Astrocyte (in vitro differentiated cells and primary cell): ENCODE measurements at regions not wholly inside any gene's neighbourhood (a gene's known extent, or its start where the extent isn't known, plus 50 kb on each side); places are given as distances from the start of the nearest gene placed in this dataset.

Experiments used
- DNase-seq: peaks from one replicate; pipeline ENCODE4 v3.0.0-alpha.2; 2010; ENCODE audit warnings: low read depth
- FAIRE-seq: peaks from 2 replicates; lab custom pipeline; 2011; peaks lifted over from hg19 to GRCh38; lab: Jason Lieb, UNC
- H2AFZ ChIP-seq: 2 replicates; pipeline ENCODE4 v1.6.0; 2012; ENCODE audit warnings: low read depth, low read length, inconsistent platforms
- H3K27ac ChIP-seq: 2 replicates; pipeline ENCODE4 v1.5.1; 2011; ENCODE audit warnings: low read depth, low read length, inconsistent platforms
- H3K27me3 ChIP-seq: 2 replicates; pipeline ENCODE4 v1.6.0; 2011; ENCODE audit warnings: low read length, inconsistent platforms; ENCODE audit not compliant: insufficient read depth
- H3K36me3 ChIP-seq: 2 replicates; pipeline ENCODE4 v1.5.1; 2011; ENCODE audit warnings: low read length, inconsistent platforms; ENCODE audit not compliant: insufficient read depth
- H3K4me1 ChIP-seq: 2 replicates; pipeline ENCODE4 v1.5.1; 2011; ENCODE audit warnings: low read length, inconsistent platforms; ENCODE audit not compliant: insufficient read depth
- H3K4me2 ChIP-seq: 2 replicates; pipeline ENCODE4 v1.6.0; 2012; ENCODE audit warnings: low read length, inconsistent platforms
- H3K4me3 ChIP-seq: 2 replicates; pipeline ENCODE4 v1.5.1; 2011; ENCODE audit warnings: low read depth, mild to moderate bottlenecking, low read length, inconsistent platforms; ENCODE audit not compliant: insufficient read depth
- H3K79me2 ChIP-seq: 2 replicates; pipeline ENCODE4 v1.6.0; 2012; ENCODE audit warnings: mild to moderate bottlenecking, low read length, inconsistent platforms; ENCODE audit not compliant: insufficient read depth
- H3K9ac ChIP-seq: 2 replicates; pipeline ENCODE4 v1.6.0; 2012; ENCODE audit warnings: mild to moderate bottlenecking, low read length, inconsistent platforms
- H3K9me3 ChIP-seq: 2 replicates; pipeline ENCODE4 v1.5.1; 2012; ENCODE audit warnings: low read depth, mild to moderate bottlenecking, low read length, inconsistent platforms; ENCODE audit not compliant: insufficient read depth
- H4K20me1 ChIP-seq: 2 replicates; pipeline ENCODE4 v1.6.0; 2012; ENCODE audit warnings: low read length, inconsistent platforms; ENCODE audit not compliant: insufficient read depth
- H3K27ac Mint-ChIP-seq: one replicate; pipeline ENCODE4 v1.8.0; 2021; ENCODE audit warnings: mild to moderate bottlenecking, mixed read lengths; ENCODE audit not compliant: unreplicated experiment
- H3K27me3 Mint-ChIP-seq: one replicate; pipeline ENCODE4 v1.8.0; 2021; ENCODE audit warnings: low read depth, mixed read lengths; ENCODE audit not compliant: unreplicated experiment
- H3K36me3 Mint-ChIP-seq: one replicate; pipeline ENCODE4 v1.8.0; 2021; ENCODE audit warnings: low read depth, mixed read lengths; ENCODE audit not compliant: unreplicated experiment
- H3K4me1 Mint-ChIP-seq: one replicate; pipeline ENCODE4 v1.8.0; 2021; ENCODE audit warnings: low read depth, mixed read lengths; ENCODE audit not compliant: unreplicated experiment
- H3K4me3 Mint-ChIP-seq: one replicate; pipeline ENCODE4 v1.8.0; 2021; ENCODE audit warnings: mild to moderate bottlenecking, moderate library complexity, mixed read lengths; ENCODE audit not compliant: unreplicated experiment
- H3K9me3 Mint-ChIP-seq: one replicate; pipeline ENCODE4 v1.8.0; 2021; ENCODE audit warnings: mild to moderate bottlenecking, mixed read lengths; ENCODE audit not compliant: unreplicated experiment
- EZH2 ChIP-seq: IDR thresholded peaks from 2 replicates; pipeline ENCODE4 v1.6.1; 2012; ENCODE audit warnings: mild to moderate bottlenecking, low read length, inconsistent platforms; ENCODE audit not compliant: insufficient read depth
- TF ChIP-seq, protein P1 (sequence below): IDR thresholded peaks from 2 replicates; pipeline ENCODE4 v1.5.1; 2011; ENCODE audit warnings: low read depth, mild to moderate bottlenecking, inconsistent platforms, low read length, moderate library complexity; ENCODE audit not compliant: insufficient read depth

- no peak overlapping the region for H2AFZ ChIP-seq
- no peak for FAIRE-seq
- H3K9ac ChIP-seq, result no peak overlapping the region
- H3K4me3 ChIP-seq, result no peak overlapping the region
- H3K4me1 Mint-ChIP-seq, result peaks cover 3% of the 10 kb centered on the region
- no peak overlapping the region for H3K4me2 ChIP-seq
- H3K27me3 ChIP-seq, result peaks cover 17% of the 10 kb centered on the region
- H3K4me3 Mint-ChIP-seq, result no peak overlapping the region
- H3K27me3 Mint-ChIP-seq, result peaks cover 21% of the 10 kb centered on the region
- H3K9me3 ChIP-seq, result no peaks in the 10 kb centered on the region
- no peak overlapping the region for H3K27ac Mint-ChIP-seq
- no peaks in the 10 kb centered on the region for H3K9me3 Mint-ChIP-seq
- H3K79me2 ChIP-seq, result no peaks in the 10 kb centered on the region
- no peaks in the 10 kb centered on the region for H3K36me3 ChIP-seq
- DNase-seq, result no peak
- H3K4me1 ChIP-seq, result no peaks in the 10 kb centered on the region
- no peak for TF ChIP-seq EZH2
- TF ChIP-seq, protein P1, sequence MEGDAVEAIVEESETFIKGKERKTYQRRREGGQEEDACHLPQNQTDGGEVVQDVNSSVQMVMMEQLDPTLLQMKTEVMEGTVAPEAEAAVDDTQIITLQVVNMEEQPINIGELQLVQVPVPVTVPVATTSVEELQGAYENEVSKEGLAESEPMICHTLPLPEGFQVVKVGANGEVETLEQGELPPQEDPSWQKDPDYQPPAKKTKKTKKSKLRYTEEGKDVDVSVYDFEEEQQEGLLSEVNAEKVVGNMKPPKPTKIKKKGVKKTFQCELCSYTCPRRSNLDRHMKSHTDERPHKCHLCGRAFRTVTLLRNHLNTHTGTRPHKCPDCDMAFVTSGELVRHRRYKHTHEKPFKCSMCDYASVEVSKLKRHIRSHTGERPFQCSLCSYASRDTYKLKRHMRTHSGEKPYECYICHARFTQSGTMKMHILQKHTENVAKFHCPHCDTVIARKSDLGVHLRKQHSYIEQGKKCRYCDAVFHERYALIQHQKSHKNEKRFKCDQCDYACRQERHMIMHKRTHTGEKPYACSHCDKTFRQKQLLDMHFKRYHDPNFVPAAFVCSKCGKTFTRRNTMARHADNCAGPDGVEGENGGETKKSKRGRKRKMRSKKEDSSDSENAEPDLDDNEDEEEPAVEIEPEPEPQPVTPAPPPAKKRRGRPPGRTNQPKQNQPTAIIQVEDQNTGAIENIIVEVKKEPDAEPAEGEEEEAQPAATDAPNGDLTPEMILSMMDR, result no peak
- no peaks in the 10 kb centered on the region for H4K20me1 ChIP-seq
- H3K36me3 Mint-ChIP-seq, result no peaks in the 10 kb centered on the region
- H3K27ac ChIP-seq, result no peak overlapping the region
These were observed 511.4 kb downstream of the RNF144A start for GRCh38 chr2:7428454-7429204.

- H3K79me2 ChIP-seq, result no peaks in the 10 kb centered on the region
- no peak overlapping the region for H3K4me2 ChIP-seq
- FAIRE-seq, result no peak
- no peak overlapping the region for H3K4me3 ChIP-seq
- H3K4me1 ChIP-seq, result no peaks in the 10 kb centered on the region
- no peaks in the 10 kb centered on the region for H3K9me3 ChIP-seq
- Mint-ChIP-seq H3K4me3 (no peak overlapping the region), H3K27me3 (peaks cover 21% of the 10 kb centered on the region), H3K4me1 (peaks cover 3% of the 10 kb centered on the region), H3K36me3 (no peaks in the 10 kb centered on the region), H3K27ac (no peak overlapping the region), H3K9me3 (peaks cover 2% of the 10 kb centered on the region)
- no peaks in the 10 kb centered on the region for H3K36me3 ChIP-seq
- no peak overlapping the region for H2AFZ ChIP-seq
- H3K9ac ChIP-seq, result no peak overlapping the region
- H3K27ac ChIP-seq, result no peak overlapping the region
- TF ChIP-seq EZH2, result no peak
- TF ChIP-seq, protein P1, result no peak
- H4K20me1 ChIP-seq, result no peaks in the 10 kb centered on the region
- no peak for DNase-seq
- peaks cover 17% of the 10 kb centered on the region for H3K27me3 ChIP-seq
These were observed 512.5 kb downstream of the RNF144A start for GRCh38 chr2:7429733-7430132.

DNA sequence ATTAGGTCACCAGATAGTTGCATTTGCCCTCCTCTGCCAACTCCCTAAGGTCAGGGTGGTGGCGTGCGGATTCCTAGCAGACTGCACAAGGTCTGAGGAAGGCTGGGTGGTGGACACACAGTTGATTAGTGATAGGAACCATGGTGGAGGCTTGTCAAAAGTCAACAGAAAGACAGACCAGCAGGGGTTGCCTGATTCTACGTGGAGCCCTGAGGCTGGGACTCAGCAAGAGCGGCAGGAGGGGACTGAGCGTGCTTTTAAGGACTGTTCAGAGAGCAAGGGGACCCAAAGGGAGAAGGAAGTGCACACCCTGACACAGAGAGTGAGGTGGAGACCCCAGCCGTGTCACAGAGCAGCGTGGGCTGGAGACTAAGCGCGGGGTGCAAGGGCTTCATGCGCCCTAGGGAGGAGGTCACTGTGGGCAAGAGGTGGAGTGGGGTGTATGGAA is 513.2 kb downstream of the RNF144A start:
- H2AFZ ChIP-seq, result peak overlapping the region; percentile 52
- no peak overlapping the region for H3K9ac ChIP-seq
- Mint-ChIP-seq H3K27me3 (peaks cover 21% of the 10 kb centered on the region), H3K4me3 (no peak overlapping the region), H3K4me1 (peaks cover 3% of the 10 kb centered on the region), H3K36me3 (no peaks in the 10 kb centered on the region), H3K27ac (no peak overlapping the region), H3K9me3 (peaks cover 3% of the 10 kb centered on the region)
- H3K4me3 ChIP-seq, result peak overlapping the region; percentile 28
- no peak overlapping the region for H3K27ac ChIP-seq
- DNase-seq (no peak), FAIRE-seq (no peak)
- peak overlapping the region; percentile 82 for H3K4me2 ChIP-seq
- no peaks in the 10 kb centered on the region for H3K9me3 ChIP-seq
- no peaks in the 10 kb centered on the region for H4K20me1 ChIP-seq
- H3K4me1 ChIP-seq, result no peaks in the 10 kb centered on the region
- H3K79me2 ChIP-seq, result no peaks in the 10 kb centered on the region
- H3K36me3 ChIP-seq, result no peaks in the 10 kb centered on the region
- H3K27me3 ChIP-seq, result peaks cover 17% of the 10 kb centered on the region
- TF ChIP-seq EZH2, result no peak
- TF ChIP-seq, protein P1, result no peak
